Retinal pigment epithelial cell (primary cell): ENCODE measurements at regions not wholly inside any gene's neighbourhood (a gene's known extent, or its start where the extent isn't known, plus 50 kb on each side); places are given as distances from the start of the nearest gene placed in this dataset.

Experiments used
- DNase-seq: peaks from one replicate; pipeline ENCODE4 v3.0.0-alpha.2; 2010; ENCODE audit warnings: low read depth
- H3K4me3 ChIP-seq: 2 replicates; pipeline ENCODE4 v1.5.1; 2011; ENCODE audit warnings: mild to moderate bottlenecking, low read length, control low read depth, moderate library complexity
- TF ChIP-seq, protein P1 (sequence below): conservative IDR thresholded peaks from 2 replicates; pipeline ENCODE4 v1.5.1; 2011; ENCODE audit warnings: low read depth, low read length, control low read depth, inconsistent platforms

DNA sequence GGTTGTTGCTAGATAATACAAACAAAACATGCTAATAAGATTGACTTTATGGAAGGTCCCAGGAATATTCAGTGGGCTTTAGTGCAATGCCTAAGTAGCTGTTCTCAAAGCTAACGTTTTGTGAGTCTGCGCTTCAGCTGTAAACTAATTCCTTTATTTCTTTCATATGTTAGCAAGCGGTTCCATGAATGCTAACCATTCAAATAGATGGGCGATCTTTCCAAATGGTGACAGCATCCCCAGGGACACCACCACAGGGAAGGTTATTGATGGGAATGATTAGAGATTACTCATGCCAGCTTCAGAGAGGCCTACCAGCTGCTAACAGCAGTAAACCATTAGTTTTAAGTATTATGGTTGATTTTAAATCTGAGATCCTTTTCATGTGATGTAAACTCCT is 405.7 kb upstream of the MCTP2 start:
- no peak for DNase-seq
- H3K4me3 ChIP-seq = no peak overlapping the region
- TF ChIP-seq, protein P1, sequence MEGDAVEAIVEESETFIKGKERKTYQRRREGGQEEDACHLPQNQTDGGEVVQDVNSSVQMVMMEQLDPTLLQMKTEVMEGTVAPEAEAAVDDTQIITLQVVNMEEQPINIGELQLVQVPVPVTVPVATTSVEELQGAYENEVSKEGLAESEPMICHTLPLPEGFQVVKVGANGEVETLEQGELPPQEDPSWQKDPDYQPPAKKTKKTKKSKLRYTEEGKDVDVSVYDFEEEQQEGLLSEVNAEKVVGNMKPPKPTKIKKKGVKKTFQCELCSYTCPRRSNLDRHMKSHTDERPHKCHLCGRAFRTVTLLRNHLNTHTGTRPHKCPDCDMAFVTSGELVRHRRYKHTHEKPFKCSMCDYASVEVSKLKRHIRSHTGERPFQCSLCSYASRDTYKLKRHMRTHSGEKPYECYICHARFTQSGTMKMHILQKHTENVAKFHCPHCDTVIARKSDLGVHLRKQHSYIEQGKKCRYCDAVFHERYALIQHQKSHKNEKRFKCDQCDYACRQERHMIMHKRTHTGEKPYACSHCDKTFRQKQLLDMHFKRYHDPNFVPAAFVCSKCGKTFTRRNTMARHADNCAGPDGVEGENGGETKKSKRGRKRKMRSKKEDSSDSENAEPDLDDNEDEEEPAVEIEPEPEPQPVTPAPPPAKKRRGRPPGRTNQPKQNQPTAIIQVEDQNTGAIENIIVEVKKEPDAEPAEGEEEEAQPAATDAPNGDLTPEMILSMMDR = no peak

- no peak for DNase-seq
- TF ChIP-seq, protein P1 = no peak
- H3K4me3 ChIP-seq = no peak overlapping the region
Observed at GRCh38 chr15:93823971-93824913, 407.1 kb upstream of the MCTP2 start.

DNA sequence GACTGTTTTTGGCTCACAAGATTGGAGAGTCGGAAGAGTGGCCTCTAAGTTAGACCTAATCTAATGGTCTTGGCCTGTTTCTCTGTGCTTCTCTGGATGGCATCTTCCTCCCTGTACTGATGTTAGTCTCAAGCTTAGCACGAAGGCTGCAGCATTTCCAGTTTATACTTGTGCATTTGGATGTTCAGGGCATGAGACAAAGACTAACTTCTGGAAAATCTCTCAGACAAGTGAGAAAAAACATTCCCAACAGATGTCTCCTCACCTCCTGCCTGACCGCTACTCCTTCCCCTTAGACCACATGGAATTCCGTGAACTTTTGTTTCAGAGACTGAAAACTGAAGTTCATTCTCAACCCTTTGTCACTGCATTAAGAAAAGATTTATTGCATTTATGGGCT is 410.8 kb upstream of the MCTP2 start:
- DNase-seq = no peak
- H3K4me3 ChIP-seq = no peak overlapping the region
- TF ChIP-seq, protein P1 = no peak

DNA sequence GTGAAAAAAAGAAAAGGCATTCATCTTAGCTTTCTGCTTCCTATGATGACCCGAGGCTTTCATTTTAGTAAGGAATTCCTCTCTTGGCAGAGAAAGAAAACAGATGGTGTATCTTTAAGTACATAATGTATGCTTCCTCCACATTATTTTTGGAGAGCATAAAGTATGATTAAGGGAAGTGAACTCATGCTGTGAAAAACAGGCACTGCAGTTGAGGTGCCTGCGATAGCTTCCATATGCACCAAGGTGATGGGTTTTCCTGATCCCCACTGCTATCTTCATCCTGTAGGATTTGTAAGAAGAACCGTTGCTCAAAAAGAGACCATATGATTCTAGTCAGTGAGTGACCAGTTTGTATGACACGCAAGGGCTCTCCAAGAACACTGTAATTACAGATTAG is 411.5 kb upstream of the MCTP2 start:
- no peak for DNase-seq
- TF ChIP-seq, protein P1 = no peak
- H3K4me3 ChIP-seq = no peak overlapping the region

DNA sequence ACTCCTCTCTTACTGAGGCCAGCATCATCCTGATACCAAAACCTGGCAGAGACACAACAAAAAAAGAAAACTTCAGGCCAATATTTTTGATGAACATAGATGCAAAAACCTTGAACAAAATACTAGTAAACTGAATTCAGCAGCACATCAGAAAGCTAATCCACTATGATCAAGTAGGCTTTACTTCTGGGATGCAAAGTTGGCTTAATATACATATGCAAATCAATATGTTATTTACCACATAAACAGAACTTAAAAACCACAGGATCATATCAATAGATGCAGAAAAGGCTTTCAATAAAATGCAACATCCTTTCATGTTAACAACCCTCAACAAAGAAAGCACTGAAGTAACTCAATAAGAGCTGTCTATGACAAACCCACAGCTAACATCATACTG is 414.5 kb upstream of the MCTP2 start:
- DNase-seq = no peak
- no peak overlapping the region for H3K4me3 ChIP-seq
- TF ChIP-seq, protein P1 = no peak

DNA sequence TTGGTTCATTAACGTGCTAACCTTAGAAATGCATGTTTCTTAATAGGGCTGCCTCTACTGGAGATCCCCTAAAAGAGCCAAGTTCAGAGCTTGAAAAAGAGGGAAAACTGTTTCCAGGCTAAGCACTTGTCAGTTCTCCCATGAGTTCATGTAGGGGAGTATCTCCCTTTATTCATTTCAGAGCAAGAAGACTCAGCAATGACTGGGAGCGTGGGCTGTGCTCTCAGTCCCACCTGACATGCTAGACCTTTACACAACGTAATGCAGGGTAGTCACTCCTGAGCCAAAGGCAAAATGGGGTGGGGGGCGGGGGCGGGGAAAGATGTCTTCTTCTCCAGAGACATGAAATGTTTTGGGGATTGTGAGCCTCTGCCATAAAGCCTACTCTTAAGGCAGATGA is 420.1 kb upstream of the MCTP2 start:
- H3K4me3 ChIP-seq = no peak overlapping the region
- DNase-seq = no peak
- TF ChIP-seq, protein P1 = no peak

GRCh38 chr15:93809516-93809915 is 421.8 kb upstream of the MCTP2 start:
- no peak overlapping the region for H3K4me3 ChIP-seq
- no peak for DNase-seq
- TF ChIP-seq, protein P1 = no peak
